Hematopoietic multipotent progenitor cell treated with erythropoietin and hydrocortisone succinate and interleukin-3 and kit ligand, for 6 days (in vitro differentiated cells): ENCODE measurements at regions not wholly inside any gene's neighbourhood (a gene's known extent, or its start where the extent isn't known, plus 50 kb on each side); places are given as distances from the start of the nearest gene placed in this dataset.
"Not testable (repeated sequence)": the region's sequence is repeated elsewhere in the genome, so short reads cannot be mapped to it uniquely, and the experiment has no call there.

ENCODE experiments used
- DNase-seq: peaks from one replicate; pipeline ENCODE4 v3.0.0-alpha.2; 2015

- DNase-seq, result not testable (repeated sequence)
Measured at GRCh38 chr16:29327631-29328408, 78.7 kb downstream of the NPIPB11 start.

- not testable (repeated sequence) for DNase-seq
Measured at GRCh38 chr16:29326164-29327125, 80.1 kb downstream of the NPIPB11 start.

- not testable (repeated sequence) for DNase-seq
Measured at GRCh38 chr16:29323725-29324124, 82.8 kb downstream of the NPIPB11 start.

GRCh38 chr16:29321585-29321984 is 84.9 kb downstream of the NPIPB11 start:
- DNase-seq, result no peak

- DNase-seq, result no peak
Measured at GRCh38 chr16:29321000-29321393, 85.5 kb downstream of the NPIPB11 start.

- no peak for DNase-seq
Measured at GRCh38 chr16:29320274-29320999, 86.1 kb downstream of the NPIPB11 start.

- no peak for DNase-seq
Measured at GRCh38 chr16:29319726-29320125, 86.8 kb downstream of the NPIPB11 start.

GRCh38 chr16:29318561-29318968 is 87.9 kb downstream of the NPIPB11 start:
- DNase-seq, result peak; percentile 28

- no peak for DNase-seq
Measured at GRCh38 chr16:29318037-29318436, 88.5 kb downstream of the NPIPB11 start.

GRCh38 chr16:29317269-29317668 is 89.2 kb downstream of the NPIPB11 start:
- DNase-seq, result no peak

- DNase-seq, result no peak
Measured at GRCh38 chr16:29316761-29317183, 89.7 kb downstream of the NPIPB11 start.

GRCh38 chr16:29315916-29316517 is 90.5 kb downstream of the NPIPB11 start:
- DNase-seq, result no peak

- DNase-seq, result no peak
Measured at GRCh38 chr16:29315046-29315445, 91.5 kb downstream of the NPIPB11 start.

- no peak for DNase-seq
Measured at GRCh38 chr16:29314292-29314934, 92.1 kb downstream of the NPIPB11 start.

- no peak for DNase-seq
Measured at GRCh38 chr16:29313559-29314048, 92.9 kb downstream of the NPIPB11 start.

GRCh38 chr16:29312835-29313558 is 93.5 kb downstream of the NPIPB11 start:
- no peak for DNase-seq

- DNase-seq, result not testable (repeated sequence)
Measured at GRCh38 chr16:29312345-29312675, 94.2 kb downstream of the NPIPB11 start.

- DNase-seq, result no peak
Measured at GRCh38 chr16:29311461-29312344, 94.8 kb downstream of the NPIPB11 start.

- DNase-seq, result no peak
Measured at GRCh38 chr16:29310852-29311314, 95.6 kb downstream of the NPIPB11 start.

- DNase-seq, result not testable (repeated sequence)
Measured at GRCh38 chr16:29310243-29310642, 96.3 kb downstream of the NPIPB11 start.
